Cardiac fibroblast (primary cell): ENCODE measurements at regions not wholly inside any gene's neighbourhood (a gene's known extent, or its start where the extent isn't known, plus 50 kb on each side); places are given as distances from the start of the nearest gene placed in this dataset.

Experiments used
- DNase-seq, 2 donors: peaks; one replicate each; pipeline versions ENCODE4 v3.0.0 to v3.0.0-alpha.2; 2010; ENCODE audit warnings: low read depth in 2 of 2
- H3K4me3 ChIP-seq, 2 donors: replicated peaks in 1 of 2; 1 replicate in 1 of 2; 2 replicates in 1 of 2; pipeline ENCODE4 v1.5.1; 2011; ENCODE audit warnings: low read depth in 2 of 2, low read length in 2 of 2, mild to moderate bottlenecking in 2 of 2, moderate library complexity in 1 of 2
- TF ChIP-seq, protein P1 (sequence below): IDR thresholded peaks from one replicate; pipeline ENCODE4 v1.5.1; 2011; ENCODE audit warnings: low read depth, mild to moderate bottlenecking, low read length, inconsistent platforms

DNA sequence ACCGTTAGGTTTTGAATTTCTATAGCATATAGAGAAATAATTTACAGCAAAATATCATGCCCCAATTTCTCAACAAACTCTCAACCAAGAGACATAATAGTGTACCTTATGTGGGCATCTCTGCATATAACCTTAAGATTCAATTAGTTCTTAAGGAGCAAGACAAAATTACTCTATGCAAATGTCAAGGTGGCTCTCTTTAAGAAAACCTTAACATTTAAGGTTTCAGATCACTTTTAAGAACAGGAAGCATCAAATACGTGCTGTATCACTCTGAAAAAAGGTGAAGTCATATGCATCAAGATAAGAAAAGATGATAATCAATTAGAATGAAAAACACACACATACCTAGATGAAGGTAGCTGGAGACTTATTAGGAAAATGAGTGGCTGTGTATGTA, 728.0 kb downstream of the FLRT2 start:
- TF ChIP-seq, protein P1, sequence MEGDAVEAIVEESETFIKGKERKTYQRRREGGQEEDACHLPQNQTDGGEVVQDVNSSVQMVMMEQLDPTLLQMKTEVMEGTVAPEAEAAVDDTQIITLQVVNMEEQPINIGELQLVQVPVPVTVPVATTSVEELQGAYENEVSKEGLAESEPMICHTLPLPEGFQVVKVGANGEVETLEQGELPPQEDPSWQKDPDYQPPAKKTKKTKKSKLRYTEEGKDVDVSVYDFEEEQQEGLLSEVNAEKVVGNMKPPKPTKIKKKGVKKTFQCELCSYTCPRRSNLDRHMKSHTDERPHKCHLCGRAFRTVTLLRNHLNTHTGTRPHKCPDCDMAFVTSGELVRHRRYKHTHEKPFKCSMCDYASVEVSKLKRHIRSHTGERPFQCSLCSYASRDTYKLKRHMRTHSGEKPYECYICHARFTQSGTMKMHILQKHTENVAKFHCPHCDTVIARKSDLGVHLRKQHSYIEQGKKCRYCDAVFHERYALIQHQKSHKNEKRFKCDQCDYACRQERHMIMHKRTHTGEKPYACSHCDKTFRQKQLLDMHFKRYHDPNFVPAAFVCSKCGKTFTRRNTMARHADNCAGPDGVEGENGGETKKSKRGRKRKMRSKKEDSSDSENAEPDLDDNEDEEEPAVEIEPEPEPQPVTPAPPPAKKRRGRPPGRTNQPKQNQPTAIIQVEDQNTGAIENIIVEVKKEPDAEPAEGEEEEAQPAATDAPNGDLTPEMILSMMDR = no peak
- H3K4me3 ChIP-seq = no peak overlapping the region
- DNase-seq = no peak

- DNase-seq = no peak
- TF ChIP-seq, protein P1 = no peak
- H3K4me3 ChIP-seq = no peak overlapping the region
Observed at GRCh38 chr14:86243158-86243557, 713.2 kb downstream of the FLRT2 start.

DNA sequence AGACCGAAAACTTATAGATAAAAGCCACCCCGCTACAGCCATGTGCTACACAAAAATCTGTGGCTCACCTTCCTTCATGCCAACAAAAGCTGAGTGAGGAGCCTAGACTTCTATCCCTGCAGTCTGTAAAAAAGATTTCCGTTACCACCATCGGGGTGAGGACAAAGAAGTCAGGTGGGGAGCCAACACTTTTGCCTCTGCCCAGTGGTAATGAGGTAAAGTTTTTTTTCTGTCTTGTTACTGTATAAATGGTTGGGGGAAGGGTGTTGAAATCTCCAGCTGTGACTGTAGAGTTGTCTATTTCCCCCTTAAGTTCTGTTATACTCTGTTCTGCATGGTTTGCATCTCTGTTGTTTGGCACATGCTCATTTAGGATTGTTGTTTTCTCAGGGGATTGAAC, 707.8 kb downstream of the FLRT2 start:
- DNase-seq = no peak
- H3K4me3 ChIP-seq = no peak overlapping the region
- TF ChIP-seq, protein P1 = no peak

GRCh38 chr14:86221755-86222154, 691.8 kb downstream of the FLRT2 start:
- DNase-seq = peak in 1 of 2 donors; percentile 0
- TF ChIP-seq, protein P1 = no peak
- no peak overlapping the region for H3K4me3 ChIP-seq

DNA sequence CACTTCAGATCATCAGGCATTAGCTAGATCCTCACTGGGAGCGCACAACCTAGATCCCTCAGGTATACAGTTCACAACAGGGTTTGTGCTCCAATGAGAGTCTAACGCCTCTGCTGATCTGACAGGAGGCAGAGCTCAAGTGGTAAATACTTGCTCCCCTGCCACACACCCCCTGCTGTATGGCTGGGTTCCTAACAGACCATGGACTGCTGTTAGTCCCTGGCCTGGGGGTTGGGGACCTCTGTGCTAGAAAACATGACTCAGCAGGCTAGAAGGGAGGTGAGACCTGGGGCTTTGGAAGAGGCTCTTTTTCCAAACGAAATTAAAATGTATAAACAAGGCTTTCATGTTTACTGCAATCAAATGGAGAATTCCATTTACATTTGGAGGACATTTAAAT, 691.1 kb downstream of the FLRT2 start:
- TF ChIP-seq, protein P1 = no peak
- DNase-seq = peak in 1 of 2 donors; percentile 0
- no peak overlapping the region for H3K4me3 ChIP-seq

- no peak overlapping the region for H3K4me3 ChIP-seq
- TF ChIP-seq, protein P1 = no peak
- no peak for DNase-seq
Observed at GRCh38 chr14:86217523-86217922, 687.6 kb downstream of the FLRT2 start.

DNA sequence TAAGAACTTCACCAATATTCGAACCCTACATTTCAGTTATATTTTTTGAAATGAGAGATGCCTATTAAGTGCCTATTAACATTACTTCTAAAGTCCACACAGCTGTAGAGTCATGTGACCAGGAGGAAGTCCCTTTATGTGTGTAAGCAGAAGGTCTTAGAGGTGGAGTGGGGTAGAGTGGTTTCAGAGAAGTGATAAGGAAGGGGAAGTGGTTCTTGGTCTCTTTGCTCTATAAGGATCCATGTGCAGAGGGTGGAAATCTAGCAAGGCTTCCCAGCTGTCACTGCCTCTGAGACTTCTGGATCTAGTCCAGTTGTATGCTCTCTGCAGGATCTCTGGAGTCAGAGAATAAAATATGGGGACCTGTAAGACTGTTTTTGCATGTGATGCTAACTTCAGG, 673.9 kb downstream of the FLRT2 start:
- no peak overlapping the region for H3K4me3 ChIP-seq
- no peak for DNase-seq
- TF ChIP-seq, protein P1 = no peak
